ENCODE measurements at regions not wholly inside any gene's neighbourhood (a gene's known extent, or its start where the extent isn't known, plus 50 kb on each side); places are given as distances from the start of the nearest gene placed in this dataset.
A peak's percentile ranks its signal among the peaks of the same experiment; 100 is the strongest.
"Not testable (repeated sequence)": the region's sequence is repeated elsewhere in the genome, so short reads cannot be mapped to it uniquely, and the experiment has no call there.

GRCh38 chr17:14724770-14725169, 423.9 kb downstream of the HS3ST3B1 start:
- DNase-seq: no peak

GRCh38 chr17:14723349-14723748, 422.5 kb downstream of the HS3ST3B1 start:
- not testable (repeated sequence) for DNase-seq

GRCh38 chr17:14719942-14720341, 419.1 kb downstream of the HS3ST3B1 start:
- DNase-seq: no peak

- DNase-seq: no peak
These were observed 417.0 kb downstream of the HS3ST3B1 start for GRCh38 chr17:14717859-14718258.

GRCh38 chr17:14715561-14715960, 414.7 kb downstream of the HS3ST3B1 start:
- DNase-seq: peak; percentile 18

GRCh38 chr17:14712611-14713021, 411.7 kb downstream of the HS3ST3B1 start:
- DNase-seq: peak; percentile 23

GRCh38 chr17:14704121-14704520, 403.2 kb downstream of the HS3ST3B1 start:
- no peak for DNase-seq

GRCh38 chr17:14701886-14702285, 401.0 kb downstream of the HS3ST3B1 start:
- peak; percentile 2 for DNase-seq

GRCh38 chr17:14699574-14700185, 398.8 kb downstream of the HS3ST3B1 start:
- DNase-seq: no peak

GRCh38 chr17:14693382-14693781, 392.5 kb downstream of the HS3ST3B1 start:
- no peak for DNase-seq

GRCh38 chr17:14690704-14691103, 389.8 kb downstream of the HS3ST3B1 start:
- DNase-seq: no peak

- DNase-seq: no peak
These were observed 387.3 kb downstream of the HS3ST3B1 start for GRCh38 chr17:14688134-14688533.

GRCh38 chr17:14672830-14673229, 371.9 kb downstream of the HS3ST3B1 start:
- DNase-seq: peak; percentile 76

GRCh38 chr17:14670861-14671260, 370.0 kb downstream of the HS3ST3B1 start:
- DNase-seq: no peak

- no peak for DNase-seq
These were observed 363.6 kb downstream of the HS3ST3B1 start for GRCh38 chr17:14664511-14664910.

- no peak for DNase-seq
These were observed 340.2 kb downstream of the HS3ST3B1 start for GRCh38 chr17:14641117-14641516.

GRCh38 chr17:14637260-14637659, 336.4 kb downstream of the HS3ST3B1 start:
- DNase-seq: no peak

- DNase-seq: no peak
These were observed 329.7 kb downstream of the HS3ST3B1 start for GRCh38 chr17:14630621-14631020.

- no peak for DNase-seq
These were observed 329.2 kb downstream of the HS3ST3B1 start for GRCh38 chr17:14630046-14630445.

GRCh38 chr17:14622615-14623101, 321.8 kb downstream of the HS3ST3B1 start:
- DNase-seq: peak; percentile 53

GRCh38 chr17:14621826-14622614, 321.1 kb downstream of the HS3ST3B1 start:
- peak; percentile 16 for DNase-seq

GRCh38 chr17:14619821-14620220, 318.9 kb downstream of the HS3ST3B1 start:
- DNase-seq: no peak

GRCh38 chr17:14616528-14616927, 315.6 kb downstream of the HS3ST3B1 start:
- DNase-seq: peak; percentile 79

GRCh38 chr17:14605267-14605599, 304.4 kb downstream of the HS3ST3B1 start:
- no peak for DNase-seq
